SK-N-SH (cell line): ENCODE measurements at regions not wholly inside any gene's neighbourhood (a gene's known extent, or its start where the extent isn't known, plus 50 kb on each side); places are given as distances from the start of the nearest gene placed in this dataset.
A peak's percentile ranks its signal among the peaks of the same experiment; 100 is the strongest.

ENCODE experiments used
- CTCF ChIA-PET: fragments of 300-600, 350-600 bp; formaldehyde crosslinking; extraction: SDS; loops from one replicate; lab custom pipeline; 2021; lab: Yijun Ruan, JAX
- POLR2A ChIA-PET: fragments of 350-600 bp; sonication (Branson Sonifier 250); formaldehyde crosslinking; extraction: SDS; loops from one replicate; lab custom pipeline; 2020; ENCODE audit warnings: antibody characterized with exemption, inconsistent platforms; lab: Yijun Ruan, JAX
- DNase-seq: peaks from one replicate; pipeline ENCODE4 v3.0.0; 2012
- H2AFZ ChIP-seq: fragments of 200-600 bp; sonication (generic); 2 replicates; pipeline ENCODE4 v1.8.1; 2016; ENCODE audit warnings: antibody characterized with exemption, mild to moderate bottlenecking, low read depth
- H3F3A ChIP-seq: fragments of 200-600 bp; sonication (generic); replicated peaks from 2 replicates; pipeline ENCODE3; 2016; ENCODE audit warnings: antibody characterized with exemption, mild to moderate bottlenecking; ENCODE audit not compliant: insufficient read depth
- H3K27ac ChIP-seq, 2 experiments: fragments of 200-500 bp in 1 of 2; fragments of 200-600 bp in 1 of 2; sonication (Bioruptor generic) in 1 of 2; sonication (generic), shearing (Covaris generic) in 1 of 2; 2 replicates each; pipeline versions ENCODE4 v1.5.1 to v1.6.1; 2014 to 2016; ENCODE audit warnings: low read depth in 2 of 2, inconsistent platforms in 1 of 2, low read length in 1 of 2, mild to moderate bottlenecking in 1 of 2, mixed read lengths in 1 of 2
- H3K27me3 ChIP-seq: fragments of 200-600 bp; sonication (generic), shearing (Covaris generic); 2 replicates; pipeline ENCODE4 v1.6.1; 2016; ENCODE audit warnings: mixed run types; ENCODE audit not compliant: insufficient read depth
- H3K36me3 ChIP-seq, 2 experiments: fragments of 200-500 bp in 1 of 2; fragments of 200-600 bp in 1 of 2; sonication (Bioruptor generic) in 1 of 2; sonication (generic) in 1 of 2; replicated peaks in 1 of 2; 2 replicates each; pipeline versions ENCODE3 to v1.5.1; 2014 to 2016; ENCODE audit warnings: low read length in 1 of 2, mild to moderate bottlenecking in 1 of 2; ENCODE audit not compliant: insufficient read depth in 2 of 2, control insufficient read depth in 1 of 2
- H3K4me1 ChIP-seq, 2 experiments: fragments of 200-500 bp in 1 of 2; fragments of 200-600 bp in 1 of 2; sonication (Bioruptor generic) in 1 of 2; sonication (generic), shearing (Covaris generic) in 1 of 2; 2 replicates each; pipeline versions ENCODE4 v1.5.1 to v1.6.1; 2014 to 2016; ENCODE audit warnings: low read depth in 1 of 2, low read length in 1 of 2, mixed run types in 1 of 2; ENCODE audit not compliant: insufficient read depth in 2 of 2, control insufficient read depth in 1 of 2
- H3K4me2 ChIP-seq: fragments of 200-600 bp; sonication (generic), shearing (Covaris generic); 2 replicates; pipeline ENCODE4 v1.6.1; 2017; ENCODE audit warnings: mixed run types
- H3K4me3 ChIP-seq, 2 experiments: fragments of 200-500 bp in 1 of 2; fragments of 200-600 bp in 1 of 2; sonication (Bioruptor generic) in 1 of 2; sonication (generic), shearing (Covaris generic) in 1 of 2; 2 replicates each; pipeline versions ENCODE4 v1.5.1 to v1.8.1; 2014 to 2016; ENCODE audit warnings: low read depth in 2 of 2, inconsistent platforms in 1 of 2, low read length in 1 of 2, mild to moderate bottlenecking in 1 of 2, mixed read lengths in 1 of 2, moderate library complexity in 1 of 2
- H3K79me2 ChIP-seq: fragments of 200-600 bp; sonication (generic); 2 replicates; pipeline ENCODE4 v1.8.1; 2017; ENCODE audit warnings: mild to moderate bottlenecking; ENCODE audit not compliant: insufficient read depth
- H3K9ac ChIP-seq: fragments of 200-600 bp; sonication (generic); 2 replicates; pipeline ENCODE4 v1.6.1; 2017; ENCODE audit warnings: mixed run types
- H3K9me2 ChIP-seq: fragments of 200-600 bp; sonication (generic); 2 replicates; pipeline ENCODE4 v1.6.1; 2017; ENCODE audit warnings: mixed run types
- H3K9me3 ChIP-seq: fragments of 200-600 bp; sonication (generic); 2 replicates; pipeline ENCODE4 v1.6.1; 2017; ENCODE audit warnings: mixed run types, mild to moderate bottlenecking, moderate library complexity
- H4K20me1 ChIP-seq: fragments of 200-600 bp; sonication (generic); 2 replicates; pipeline ENCODE4 v1.6.1; 2017; ENCODE audit warnings: mild to moderate bottlenecking, mixed run types; ENCODE audit not compliant: insufficient read depth
- CHD2 ChIP-seq: fragments of 150-350 bp; IDR thresholded peaks from 2 replicates; pipeline ENCODE4 v1.6.1; 2018; ENCODE audit warnings: low read length; ENCODE audit not compliant: partially characterized antibody
- EP300 ChIP-seq, 2 experiments: IDR thresholded peaks; 2 replicates each; pipeline versions ENCODE4 v1.4.0 to v1.6.1; 2012; ENCODE audit warnings: borderline replicate concordance in 1 of 2, low read depth in 1 of 2, low read length in 1 of 2
- EZH2phosphoT487 ChIP-seq: fragments of 200-600 bp; sonication (generic); IDR thresholded peaks from 2 replicates; pipeline ENCODE4 v1.6.1; 2017; ENCODE audit warnings: low read depth, mixed run types, mild to moderate bottlenecking, antibody characterized with exemption, moderate library complexity, borderline replicate concordance
- FOXM1 ChIP-seq: IDR thresholded peaks from 2 replicates; pipeline ENCODE4 v1.4.0; 2012; ENCODE audit warnings: low read depth, mild to moderate bottlenecking
- GABPA ChIP-seq: IDR thresholded peaks from 2 replicates; pipeline ENCODE4 v1.4.0; 2012; ENCODE audit warnings: low read depth, mild to moderate bottlenecking
- MAX ChIP-seq: IDR thresholded peaks from 2 replicates; pipeline ENCODE4 v1.4.0; 2012; ENCODE audit warnings: low read depth
- MXI1 ChIP-seq: IDR thresholded peaks from 2 replicates; pipeline ENCODE4 v1.6.1; 2012; ENCODE audit warnings: mild to moderate bottlenecking, low read depth, low read length, improper control_type of control experiment
- NRF1 ChIP-seq: IDR thresholded peaks from 2 replicates; pipeline ENCODE4 v1.6.1; 2012; ENCODE audit warnings: low read depth, mild to moderate bottlenecking, low read length
- POLR2AphosphoS5 ChIP-seq: IDR thresholded peaks from 2 replicates; pipeline ENCODE4 v1.6.1; 2012; ENCODE audit warnings: low read depth, low read length
- REST ChIP-seq: IDR thresholded peaks from 2 replicates; pipeline ENCODE4 v1.6.1; 2012; ENCODE audit warnings: mild to moderate bottlenecking, low read depth, low read length, moderate library complexity
- RFX5 ChIP-seq: IDR thresholded peaks from 2 replicates; pipeline ENCODE4 v1.6.1; 2012; ENCODE audit warnings: mild to moderate bottlenecking, improper control_type of control experiment, low read length
- SIN3A ChIP-seq: IDR thresholded peaks from 2 replicates; pipeline ENCODE4 v1.6.1; 2012; ENCODE audit warnings: low read depth, mild to moderate bottlenecking, low read length, moderate library complexity, borderline replicate concordance
- TAF1 ChIP-seq: IDR thresholded peaks from 2 replicates; pipeline ENCODE4 v1.6.1; 2012; ENCODE audit warnings: low read depth, mild to moderate bottlenecking, low read length, moderate library complexity, borderline replicate concordance
- TCF12 ChIP-seq: IDR thresholded peaks from 2 replicates; pipeline ENCODE4 v1.4.0; 2012
- TEAD4 ChIP-seq: IDR thresholded peaks from 2 replicates; pipeline ENCODE4 v1.4.0; 2012; ENCODE audit warnings: mild to moderate bottlenecking, borderline replicate concordance; ENCODE audit not compliant: insufficient read depth
- USF1 ChIP-seq: IDR thresholded peaks from 2 replicates; pipeline ENCODE4 v1.4.0; 2012; ENCODE audit warnings: low read depth, borderline replicate concordance
- YY1 ChIP-seq: IDR thresholded peaks from 2 replicates; pipeline ENCODE4 v1.4.0; 2012; ENCODE audit warnings: low read depth, mild to moderate bottlenecking
- ZBTB33 ChIP-seq: IDR thresholded peaks from 2 replicates; pipeline ENCODE4 v1.4.0; 2012; ENCODE audit warnings: low read depth, borderline replicate concordance
- whole genome bisulfite sequencing: methylation state at CpG from one replicate; pipeline ENCODE4 v1.1.6; 2017; ENCODE audit warnings: low lambda C conversion rate; 5-methylcytosine and 5-hydroxymethylcytosine counted together

- no peak overlapping the region for H3K4me3 ChIP-seq
- H3K27ac ChIP-seq, result no peak overlapping the region
- H3F3A ChIP-seq, result no peaks in the 10 kb centered on the region
- WGBS, result 2% methylated on average over 5 of the region's 5 CpGs
- no peaks in the 10 kb centered on the region for H4K20me1 ChIP-seq
- H3K4me2 ChIP-seq, result no peak overlapping the region
- no peak for TF ChIP-seq ZBTB33
- no peak for TF ChIP-seq TCF12
- no peak for TF ChIP-seq TEAD4
- TF ChIP-seq MAX, result no peak
- TF ChIP-seq, all 33 proteins: peak for 0
- Histone ChIP-seq H2AFZ (peak overlapping the region; percentile 9; the same call in 1 of the 2 replicates), H3K36me3 (no peaks in the 10 kb centered on the region), H3K9me2 (no peaks in the 10 kb centered on the region), H3K27me3 (no peaks in the 10 kb centered on the region), H3K4me1 (no peaks in the 10 kb centered on the region), H3K79me2 (no peaks in the 10 kb centered on the region), H3K9ac (no peak overlapping the region), H3K9me3 (no peaks in the 10 kb centered on the region; the same call in 1 of the 2 replicates)
- no peak for DNase-seq
- CTCF ChIA-PET, result no interaction called here
- POLR2A ChIA-PET, result no interaction called here
These were observed 2320.6 kb upstream of the AGA start for GRCh38 chr4:179762840-179763239.

GRCh38 chr4:179766938-179767337, 2324.7 kb upstream of the AGA start:
- no peak overlapping the region for H3K4me2 ChIP-seq
- no peaks in the 10 kb centered on the region for H3K9me3 ChIP-seq
- CTCF ChIA-PET, result no interaction called here
- H3K27ac ChIP-seq, result no peak overlapping the region
- TF ChIP-seq FOXM1 (no peak), SIN3A (no peak), YY1 (no peak), CHD2 (no peak), REST (no peak), NRF1 (no peak), EZH2phosphoT487 (no peak), POLR2AphosphoS5 (no peak), USF1 (no peak), RFX5 (no peak), GABPA (no peak), TAF1 (no peak), TEAD4 (no peak), EP300 (IDR thresholded peaks at IDR 0.05; ENCODE audit: borderline replicate concordance in 1 of 2, low read depth in 1 of 2, low read length in 1 of 2) (no peak), MXI1 (no peak)
- no peaks in the 10 kb centered on the region for H3F3A ChIP-seq
- no peak overlapping the region for H3K4me3 ChIP-seq
- H3K9ac ChIP-seq, result no peak overlapping the region
- no peaks in the 10 kb centered on the region for H3K36me3 ChIP-seq
- H3K4me1 ChIP-seq, result no peaks in the 10 kb centered on the region
- no peaks in the 10 kb centered on the region for H3K9me2 ChIP-seq
- 15% methylated on average over 4 of the region's 4 CpGs for WGBS
- H2AFZ ChIP-seq, result no peak overlapping the region
- H3K27me3 ChIP-seq, result no peaks in the 10 kb centered on the region
- no peak for DNase-seq
- no peaks in the 10 kb centered on the region for H4K20me1 ChIP-seq
- no peaks in the 10 kb centered on the region for H3K79me2 ChIP-seq
- POLR2A ChIA-PET, result no interaction called here
